ENCODE measurements at regions not wholly inside any gene's neighbourhood (a gene's known extent, or its start where the extent isn't known, plus 50 kb on each side); places are given as distances from the start of the nearest gene placed in this dataset.

GRCh38 chr3:120853416-120853815 lies 54.6 kb upstream of the STXBP5L start:
- TF ChIP-seq, protein P1, sequence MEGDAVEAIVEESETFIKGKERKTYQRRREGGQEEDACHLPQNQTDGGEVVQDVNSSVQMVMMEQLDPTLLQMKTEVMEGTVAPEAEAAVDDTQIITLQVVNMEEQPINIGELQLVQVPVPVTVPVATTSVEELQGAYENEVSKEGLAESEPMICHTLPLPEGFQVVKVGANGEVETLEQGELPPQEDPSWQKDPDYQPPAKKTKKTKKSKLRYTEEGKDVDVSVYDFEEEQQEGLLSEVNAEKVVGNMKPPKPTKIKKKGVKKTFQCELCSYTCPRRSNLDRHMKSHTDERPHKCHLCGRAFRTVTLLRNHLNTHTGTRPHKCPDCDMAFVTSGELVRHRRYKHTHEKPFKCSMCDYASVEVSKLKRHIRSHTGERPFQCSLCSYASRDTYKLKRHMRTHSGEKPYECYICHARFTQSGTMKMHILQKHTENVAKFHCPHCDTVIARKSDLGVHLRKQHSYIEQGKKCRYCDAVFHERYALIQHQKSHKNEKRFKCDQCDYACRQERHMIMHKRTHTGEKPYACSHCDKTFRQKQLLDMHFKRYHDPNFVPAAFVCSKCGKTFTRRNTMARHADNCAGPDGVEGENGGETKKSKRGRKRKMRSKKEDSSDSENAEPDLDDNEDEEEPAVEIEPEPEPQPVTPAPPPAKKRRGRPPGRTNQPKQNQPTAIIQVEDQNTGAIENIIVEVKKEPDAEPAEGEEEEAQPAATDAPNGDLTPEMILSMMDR (conservative IDR thresholded peaks at IDR 0.05; ENCODE audit: low read length): no peak
- no peak overlapping the region for H3K4me3 ChIP-seq (ENCODE audit: low read length)
- DNase-seq (ENCODE audit: low read depth): no peak

DNA sequence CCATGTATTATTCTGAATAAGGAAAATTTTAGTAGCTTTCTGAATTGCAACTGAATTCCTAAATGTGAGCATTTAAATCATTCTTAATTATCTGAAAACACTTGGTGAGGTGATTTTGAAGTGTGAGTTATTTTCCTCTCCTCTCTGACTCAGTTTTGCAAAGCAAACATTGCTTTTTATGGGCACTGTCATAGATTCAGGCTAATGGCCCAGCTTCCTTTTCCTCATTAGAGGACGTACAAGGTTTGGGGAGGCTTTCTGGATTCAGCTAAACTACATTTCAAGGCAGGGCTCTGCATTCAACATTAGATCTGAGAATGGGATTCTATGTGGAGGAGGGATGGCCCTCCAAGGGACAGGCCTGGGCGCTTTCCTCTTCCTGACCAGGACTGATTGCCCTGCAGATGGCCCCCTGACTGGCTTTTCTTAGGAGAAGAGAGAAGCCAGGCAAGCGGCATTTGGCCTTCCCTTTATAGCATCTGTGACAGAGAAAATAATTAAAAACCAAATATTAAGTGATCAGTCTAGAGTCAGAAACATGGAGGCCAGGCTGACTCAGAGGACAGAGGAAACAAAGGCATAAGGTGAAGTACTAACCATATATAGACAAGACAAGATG lies 53.0 kb upstream of the STXBP5L start:
- TF ChIP-seq, protein P1 (conservative IDR thresholded peaks at IDR 0.05; ENCODE audit: low read length): no peak
- no peak for DNase-seq (ENCODE audit: low read depth)
- H3K4me3 ChIP-seq (ENCODE audit: low read length): no peak overlapping the region

DNA sequence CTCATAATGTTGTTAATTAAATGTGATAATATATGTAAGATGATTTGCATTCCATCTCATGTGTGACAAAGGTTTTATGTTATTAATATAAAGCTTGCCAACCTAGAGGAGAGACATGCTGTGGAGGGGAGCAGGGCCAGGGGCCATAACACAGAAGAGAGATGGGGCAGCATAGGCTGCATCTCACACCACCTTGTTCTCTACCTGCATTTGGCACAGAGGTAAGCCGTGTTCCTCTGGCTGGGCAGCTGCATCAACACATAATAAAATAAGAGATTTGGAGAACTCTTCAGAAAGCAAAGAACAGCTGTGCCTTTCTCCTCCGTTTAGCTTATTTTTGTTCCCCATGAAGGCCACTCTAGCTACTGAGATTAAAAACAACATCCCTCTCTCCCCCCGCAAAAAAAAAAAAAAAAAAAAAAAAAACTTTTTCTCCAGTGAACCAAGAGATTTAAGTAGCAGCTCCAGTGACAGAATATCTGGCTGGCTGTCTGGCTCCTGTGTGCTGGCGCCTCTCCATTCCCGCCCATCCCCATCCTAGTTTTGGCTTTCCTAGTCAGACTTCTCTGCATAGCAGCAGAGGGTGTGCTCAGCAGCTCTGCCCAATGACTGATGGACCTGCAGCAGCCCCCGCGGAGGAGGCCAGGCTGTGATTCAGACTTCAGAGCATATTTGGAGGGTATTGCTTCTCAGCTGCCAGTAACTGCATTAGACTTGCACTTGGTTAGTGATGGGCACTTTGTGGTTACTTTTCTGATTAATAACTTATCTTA lies 52.2 kb upstream of the STXBP5L start:
- peak; percentile 83 for DNase-seq (ENCODE audit: low read depth)
- TF ChIP-seq, protein P1 (conservative IDR thresholded peaks at IDR 0.05; ENCODE audit: low read length): no peak
- no peak overlapping the region for H3K4me3 ChIP-seq (ENCODE audit: low read length)

Measured in AG10803 (cell line).